HG03342 (cell line): ENCODE measurements at regions not wholly inside any gene's neighbourhood (a gene's known extent, or its start where the extent isn't known, plus 50 kb on each side); places are given as distances from the start of the nearest gene placed in this dataset.
"Not testable (repeated sequence)": the region's sequence is repeated elsewhere in the genome, so short reads cannot be mapped to it uniquely, and the experiment has no call there.

Source experiments
- ATAC-seq: cut with Tn5 transposase; IDR thresholded peaks from one replicate; pipeline ENCODE4 v1.9.1; 2021; ENCODE audit warnings: mild to moderate bottlenecking, moderate library complexity; ENCODE audit not compliant: unreplicated experiment

DNA sequence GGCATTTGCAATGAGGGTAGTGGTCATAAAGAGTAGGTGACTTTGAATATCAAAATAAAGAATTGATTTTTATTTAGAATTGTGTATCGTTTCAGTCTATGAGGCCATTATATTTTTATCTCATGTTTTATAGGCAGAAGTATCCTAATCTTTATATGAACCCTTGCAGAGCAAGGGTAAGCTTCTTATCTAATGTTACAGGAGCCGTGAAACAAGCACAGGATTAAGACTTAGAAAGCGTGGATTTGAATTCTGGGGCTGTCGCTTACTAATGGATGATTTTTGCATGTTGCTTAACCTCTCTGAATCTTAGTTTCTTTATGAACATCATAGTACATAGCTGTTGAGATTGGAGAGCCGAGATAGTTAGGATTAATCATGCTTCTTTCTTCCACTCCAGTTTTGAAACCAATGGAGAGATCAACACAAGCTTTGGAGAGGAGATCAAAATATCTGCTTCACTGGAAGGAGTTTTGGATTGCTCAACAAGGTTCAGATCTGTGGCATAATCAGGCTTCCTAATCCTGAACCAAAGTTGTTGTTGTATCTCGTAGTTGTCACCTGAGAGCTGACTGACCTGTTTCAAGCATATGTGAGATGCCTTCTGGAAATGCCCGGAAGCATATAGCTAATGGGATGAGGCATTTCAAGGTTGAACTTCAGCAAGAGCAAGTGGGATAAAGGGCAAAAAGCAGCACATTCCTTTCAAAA lies 166.9 kb upstream of the GK2 start:
- ATAC-seq: no peak

DNA sequence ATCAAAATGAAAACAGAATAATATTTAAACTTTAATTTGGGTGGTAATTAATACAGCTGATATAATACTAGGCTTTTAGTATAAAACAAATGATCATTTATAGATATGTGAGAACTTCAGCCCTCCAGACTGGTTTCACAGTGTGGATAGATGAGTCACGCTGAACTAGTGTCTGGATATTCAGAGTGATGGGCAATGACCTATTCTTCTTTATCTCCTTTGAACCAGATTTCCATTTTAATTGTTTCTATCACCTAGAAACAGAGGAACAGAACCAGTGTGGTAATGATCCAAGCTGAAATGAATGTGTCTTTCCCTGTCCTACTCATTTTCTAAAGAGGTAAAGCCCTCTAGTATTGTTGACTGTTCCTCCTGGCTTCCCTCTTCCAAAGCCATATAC lies 155.2 kb upstream of the GK2 start:
- no peak for ATAC-seq

DNA sequence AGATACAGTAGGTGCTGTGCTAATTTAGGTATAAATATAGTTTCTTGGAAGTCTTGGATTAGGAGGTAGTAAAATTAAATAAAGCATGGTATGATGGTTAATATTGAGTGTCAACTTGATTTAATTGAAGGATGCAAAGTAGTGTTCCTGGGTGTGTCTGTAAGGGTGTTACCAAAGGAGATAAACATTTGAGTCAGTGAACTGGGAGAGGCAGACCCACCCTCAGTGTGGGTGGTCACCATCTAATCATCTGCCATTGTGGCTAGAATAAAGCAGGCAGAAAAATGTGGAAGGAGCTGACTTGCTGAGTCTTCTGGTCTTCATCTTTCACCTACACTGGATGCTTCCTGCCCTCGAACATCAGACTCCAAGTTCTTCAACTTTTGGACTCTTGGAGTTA lies 153.7 kb upstream of the GK2 start:
- ATAC-seq: no peak

DNA sequence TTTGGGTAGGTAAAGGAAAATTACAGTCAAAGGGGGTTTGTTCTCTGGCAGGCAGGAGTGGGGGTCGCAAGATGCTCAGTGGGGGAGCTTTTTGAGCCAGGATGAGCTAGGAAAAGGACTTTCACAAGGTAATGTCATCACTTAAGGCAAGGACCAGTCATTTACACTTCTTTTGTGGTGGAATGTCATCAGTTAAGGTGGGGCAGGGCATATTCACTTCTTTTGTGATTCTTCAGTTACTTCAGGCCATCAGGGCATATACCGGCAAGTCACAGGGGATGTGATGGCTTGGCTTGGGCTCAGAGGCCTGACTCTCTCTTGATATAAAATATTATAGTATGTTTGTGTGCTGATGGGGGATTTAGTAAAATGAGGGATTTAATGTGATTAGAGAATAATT lies 151.4 kb upstream of the GK2 start:
- ATAC-seq: not testable (repeated sequence)

DNA sequence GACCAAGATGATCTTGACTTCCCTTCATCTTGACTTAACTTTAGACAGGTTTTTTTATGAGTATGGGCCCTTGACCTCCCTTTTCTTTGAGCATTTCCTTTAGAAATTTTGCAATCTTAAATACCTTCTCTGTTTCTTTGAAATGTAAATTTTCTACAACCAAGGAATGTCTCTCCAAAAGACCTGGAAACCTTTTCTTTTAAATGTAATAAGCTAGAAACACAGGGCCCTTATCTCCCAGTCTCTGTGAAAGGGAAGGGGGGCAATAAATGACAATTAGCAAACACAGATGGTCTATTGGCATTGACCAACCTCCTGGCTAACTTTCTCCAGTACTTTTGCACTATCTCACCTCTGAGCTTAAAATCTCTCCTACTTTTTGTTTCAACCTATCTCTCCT lies 144.3 kb upstream of the GK2 start:
- ATAC-seq: no peak

DNA sequence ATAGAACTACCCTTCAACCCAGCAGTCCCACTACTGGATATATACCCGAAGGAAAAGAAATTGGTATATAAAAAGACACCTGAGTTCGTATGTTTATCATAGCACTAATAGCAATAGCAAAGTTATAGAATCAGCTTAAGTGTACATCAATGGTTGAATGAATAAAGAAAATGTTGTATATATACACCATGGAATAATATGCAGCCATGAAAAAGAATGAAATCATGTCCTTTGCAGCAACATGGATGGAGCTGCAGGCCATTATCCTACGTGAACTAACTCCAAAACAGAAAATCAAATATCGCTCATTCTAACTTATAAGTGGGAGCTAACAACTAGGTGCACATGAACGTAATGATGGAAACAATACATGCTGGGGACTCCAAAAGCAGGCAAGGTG lies 143.5 kb upstream of the GK2 start:
- no peak for ATAC-seq

DNA sequence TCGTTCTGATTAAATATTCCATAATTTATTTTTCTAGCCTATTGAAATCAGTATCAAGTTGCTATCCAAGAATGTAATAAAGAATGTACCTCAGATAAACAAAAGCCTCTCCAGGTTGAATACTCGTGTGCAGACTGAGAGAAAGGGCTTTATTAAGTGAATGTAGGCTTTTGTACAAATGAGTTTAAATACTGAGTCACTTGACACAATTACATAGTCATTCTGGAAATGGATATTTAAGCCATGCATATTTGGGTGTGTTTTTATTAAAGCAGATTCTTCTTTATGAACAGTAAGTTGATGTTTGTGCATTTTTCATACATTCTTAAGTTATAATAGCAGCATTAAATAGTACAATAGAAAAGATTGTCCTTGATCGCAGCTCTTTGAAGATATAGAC lies 139.8 kb upstream of the GK2 start:
- no peak for ATAC-seq

DNA sequence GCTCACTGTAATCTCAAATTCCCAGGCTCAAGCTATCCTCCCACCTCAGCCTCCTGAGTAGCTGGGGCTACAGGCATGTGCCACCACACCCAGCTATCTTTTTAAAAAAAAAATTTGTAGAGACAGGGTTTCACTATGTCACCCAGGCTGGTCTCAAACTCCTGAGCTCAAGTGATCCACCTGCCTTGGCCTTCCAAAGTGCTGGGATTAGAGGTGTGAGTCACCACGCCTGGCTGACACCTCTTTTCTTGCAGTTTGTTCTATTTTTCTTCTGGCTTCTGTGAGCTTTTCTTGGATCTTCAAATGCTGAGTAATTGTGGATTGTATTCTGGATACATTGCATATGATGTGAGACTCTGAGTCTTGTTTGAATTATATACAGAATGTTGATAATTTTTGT lies 137.3 kb upstream of the GK2 start:
- ATAC-seq: not testable (repeated sequence)

DNA sequence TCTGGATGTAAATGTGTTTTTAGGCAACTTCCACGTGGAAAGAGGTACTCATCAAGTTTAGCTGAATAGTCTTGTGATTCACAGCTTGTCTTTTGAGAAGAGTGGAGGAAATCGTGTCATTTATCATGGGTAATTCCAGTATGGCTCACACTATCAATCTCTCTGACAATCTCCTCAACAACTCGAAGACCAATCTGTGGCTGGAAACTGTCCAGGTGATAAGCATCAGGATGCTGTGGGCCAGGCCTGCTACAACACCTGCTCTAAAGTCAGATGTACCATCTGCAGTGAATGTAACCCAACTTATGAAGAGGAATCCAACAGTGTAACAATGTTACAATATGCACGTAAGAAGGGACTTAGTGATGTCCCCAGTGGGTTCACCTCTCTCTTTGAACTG lies 132.1 kb upstream of the GK2 start:
- ATAC-seq: no peak

DNA sequence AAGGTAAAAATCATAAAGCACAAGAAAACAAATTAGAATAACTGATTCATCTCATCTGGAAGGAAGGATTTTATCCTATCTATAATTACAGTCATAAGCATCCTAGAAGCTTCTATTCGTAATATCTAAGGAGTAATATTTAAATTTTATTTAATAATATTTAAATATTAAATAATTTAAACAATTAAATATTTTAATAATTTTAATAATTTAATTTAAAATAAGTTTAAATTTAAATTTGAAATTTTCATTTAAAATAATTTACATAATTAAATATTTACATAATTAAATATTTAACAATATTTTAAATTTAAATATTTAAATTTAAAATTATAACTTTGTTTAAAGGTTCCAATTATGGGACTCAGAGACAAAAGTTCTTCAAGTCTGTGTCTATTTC lies 127.5 kb upstream of the GK2 start:
- ATAC-seq: no peak

DNA sequence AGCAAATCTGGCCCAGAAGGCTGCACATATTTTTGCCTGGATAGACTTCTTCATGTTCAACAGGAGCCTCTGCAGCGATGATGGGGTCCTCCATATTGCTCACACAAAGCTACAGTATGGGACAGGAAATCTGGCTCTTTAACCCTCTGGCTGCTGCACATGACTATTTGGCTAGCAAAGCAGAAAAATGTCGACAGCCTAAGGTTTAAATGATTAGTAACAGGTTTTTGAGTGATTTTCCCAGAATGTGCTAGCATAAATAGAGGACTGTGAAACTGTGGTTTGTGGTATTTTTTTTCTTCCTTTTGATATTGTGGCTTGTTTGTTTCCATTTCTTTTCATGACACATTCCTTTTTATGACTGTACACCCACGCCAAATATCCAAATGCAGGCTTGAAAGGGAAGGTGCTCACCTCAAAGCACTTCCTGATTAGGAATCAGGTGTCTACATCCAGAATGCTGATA lies 120.2 kb upstream of the GK2 start:
- no peak for ATAC-seq

DNA sequence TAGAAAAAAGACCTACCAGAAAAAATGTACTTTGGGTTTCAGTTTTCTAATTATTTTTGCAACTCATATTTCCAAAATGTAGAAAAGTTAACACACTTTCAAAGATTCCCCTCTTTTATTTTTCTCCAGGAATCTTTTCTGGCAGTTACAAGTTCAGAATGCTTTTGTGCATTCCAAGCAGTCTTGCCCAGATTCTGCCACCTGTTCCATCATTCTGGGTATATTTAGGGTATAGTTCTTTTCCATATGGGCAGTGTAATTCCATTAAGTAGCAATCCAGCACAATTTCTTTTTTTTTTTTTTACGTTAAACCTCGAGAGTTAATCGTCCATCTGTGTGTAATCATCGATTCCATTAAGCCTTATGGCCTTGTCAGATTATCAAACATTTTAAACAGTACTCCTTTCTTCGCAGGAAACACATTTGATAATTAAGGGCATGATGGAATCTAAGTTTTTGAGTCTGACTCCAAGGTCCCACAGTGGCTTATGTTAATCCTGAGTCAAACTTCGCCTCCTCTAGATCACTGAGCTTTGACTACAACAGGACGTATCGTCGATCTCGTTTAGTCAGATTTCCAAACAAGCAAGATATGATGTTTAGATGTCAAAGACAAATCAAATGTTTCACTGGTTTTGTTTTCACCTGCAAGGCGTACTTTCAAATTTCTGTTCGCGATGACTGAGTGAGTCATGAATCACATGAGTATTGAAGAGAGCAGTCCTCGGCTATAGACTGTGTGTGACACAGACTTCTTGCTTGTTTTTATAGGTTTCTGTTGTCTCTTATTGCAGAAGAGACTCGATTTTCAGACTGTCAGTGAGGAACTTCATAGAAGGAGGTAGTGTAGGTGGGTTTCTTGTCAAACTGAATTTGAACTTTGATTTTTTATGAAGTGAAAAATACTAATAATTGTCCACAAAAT lies 118.9 kb upstream of the GK2 start:
- no peak for ATAC-seq

DNA sequence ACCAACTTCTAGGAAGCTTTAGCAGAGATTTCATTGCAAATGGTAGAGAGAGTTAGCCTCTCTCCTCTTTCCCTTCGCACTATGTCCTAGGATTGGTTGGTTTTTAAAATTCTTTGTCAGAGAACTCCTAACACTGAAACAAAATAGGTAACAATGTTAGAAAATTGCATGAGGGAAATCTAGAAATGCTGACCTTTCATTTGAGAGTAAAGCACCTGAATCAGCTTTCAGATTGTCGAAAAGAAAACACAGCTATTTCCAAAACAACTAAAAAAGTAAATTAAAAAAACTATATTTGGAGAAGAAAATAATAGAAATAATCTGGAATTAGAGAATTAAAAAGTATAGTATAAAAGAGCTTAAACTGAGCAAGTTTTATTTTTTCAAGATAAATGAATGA lies 108.1 kb upstream of the GK2 start:
- no peak for ATAC-seq

DNA sequence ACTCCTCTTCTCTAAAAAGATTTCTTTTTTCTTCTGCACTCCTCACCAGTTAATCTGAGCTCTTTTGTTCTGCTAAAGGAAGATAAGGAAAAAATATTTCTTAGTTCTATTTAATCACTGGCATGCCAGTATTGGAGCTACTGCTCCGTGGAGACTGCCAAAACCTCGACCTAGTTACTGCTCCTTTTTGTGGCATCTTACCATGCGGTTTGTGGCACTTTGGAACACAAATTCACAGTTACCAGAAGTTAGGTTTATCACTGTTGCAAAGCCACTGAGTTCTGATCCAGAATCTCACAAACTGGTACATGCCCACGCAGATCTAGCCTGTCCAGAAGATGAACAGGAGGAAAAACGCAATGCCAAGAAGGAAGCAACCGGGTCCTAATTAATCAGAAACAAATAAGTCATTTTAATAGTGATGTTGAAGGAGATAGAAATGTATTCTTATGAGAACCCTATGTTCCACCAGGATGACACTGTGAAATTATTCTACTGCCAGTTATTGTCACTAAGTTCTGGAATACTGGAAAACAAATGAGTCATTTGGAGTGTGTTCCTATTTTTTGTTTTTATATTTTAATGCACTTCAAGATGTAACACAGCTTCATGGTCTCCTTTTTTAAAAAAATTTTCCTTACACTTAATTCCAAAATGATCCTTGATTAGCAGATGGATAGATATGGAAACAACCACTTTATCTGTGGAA lies 106.7 kb upstream of the GK2 start:
- no peak for ATAC-seq

DNA sequence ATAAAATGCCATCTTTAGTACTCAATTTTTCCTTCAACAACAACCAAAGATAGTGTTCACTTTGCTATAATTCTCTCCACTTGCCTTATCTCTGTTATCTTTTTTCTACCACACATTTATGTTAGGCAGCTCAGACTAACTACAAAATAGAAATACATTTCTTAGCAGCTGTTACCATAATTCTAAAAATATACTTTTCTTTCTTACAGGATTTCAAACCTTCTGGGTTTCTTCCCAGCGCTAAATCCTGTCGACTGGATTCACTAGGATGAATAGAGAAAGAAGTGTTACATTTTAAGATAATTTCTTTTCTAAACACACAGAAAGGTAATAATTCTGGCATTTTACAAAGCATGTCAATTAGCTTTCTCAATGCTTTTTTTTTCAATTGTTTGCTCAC lies 105.5 kb upstream of the GK2 start:
- ATAC-seq: no peak

DNA sequence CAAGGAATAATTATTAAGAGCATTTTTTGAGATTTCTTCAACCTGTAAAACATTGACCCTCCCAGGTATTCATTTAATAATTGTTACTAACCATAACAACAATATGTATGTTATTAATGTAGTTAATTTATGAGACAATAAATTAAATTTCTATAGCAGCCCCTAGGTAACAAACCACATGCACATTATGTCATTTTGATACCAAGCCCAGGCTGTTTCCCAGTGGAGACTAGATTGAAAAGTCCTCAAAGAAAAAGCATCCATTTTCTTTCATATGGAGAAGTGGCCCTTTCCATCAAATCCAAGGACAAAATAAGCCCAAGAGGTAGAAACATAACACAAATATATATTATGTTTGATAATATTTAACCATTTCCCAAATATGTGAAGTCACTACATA lies 104.3 kb upstream of the GK2 start:
- no peak for ATAC-seq

DNA sequence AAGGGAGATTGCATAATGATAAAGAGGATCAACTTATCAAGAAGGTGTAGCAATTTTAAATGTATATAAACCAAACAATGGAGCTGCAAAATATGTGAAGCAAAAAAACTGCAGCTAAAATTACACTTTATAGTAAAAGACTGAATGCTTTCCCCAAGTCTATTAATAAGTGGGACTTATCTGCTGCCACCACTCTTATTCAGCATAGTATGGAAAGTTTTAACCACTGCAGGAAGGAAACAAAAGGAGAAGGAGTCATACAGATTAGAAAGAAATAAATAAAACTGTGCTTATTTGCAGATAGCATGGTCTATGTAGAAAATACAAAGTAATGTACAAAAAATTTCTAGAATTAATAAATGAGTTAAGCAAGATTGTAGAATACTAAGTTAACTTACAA lies 94.1 kb upstream of the GK2 start:
- no peak for ATAC-seq

DNA sequence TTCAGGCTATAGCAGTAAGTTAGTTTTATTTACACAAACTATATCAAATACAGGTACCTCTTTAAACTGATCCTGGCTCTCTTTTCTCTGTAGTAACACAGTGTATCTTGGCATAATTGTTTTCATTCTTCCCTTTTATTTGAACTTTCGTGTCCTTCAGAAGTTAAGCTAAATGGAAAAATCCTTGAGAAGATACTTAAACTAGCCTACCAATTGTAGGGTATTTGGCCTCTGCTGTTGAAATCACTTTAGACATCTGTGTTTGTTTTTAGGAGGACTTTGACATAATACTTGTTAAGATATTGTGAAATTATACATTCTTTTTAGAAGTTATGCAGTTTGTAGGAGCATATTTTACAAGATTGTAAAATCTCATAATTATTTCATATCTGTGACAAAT lies 90.3 kb upstream of the GK2 start:
- ATAC-seq: no peak

DNA sequence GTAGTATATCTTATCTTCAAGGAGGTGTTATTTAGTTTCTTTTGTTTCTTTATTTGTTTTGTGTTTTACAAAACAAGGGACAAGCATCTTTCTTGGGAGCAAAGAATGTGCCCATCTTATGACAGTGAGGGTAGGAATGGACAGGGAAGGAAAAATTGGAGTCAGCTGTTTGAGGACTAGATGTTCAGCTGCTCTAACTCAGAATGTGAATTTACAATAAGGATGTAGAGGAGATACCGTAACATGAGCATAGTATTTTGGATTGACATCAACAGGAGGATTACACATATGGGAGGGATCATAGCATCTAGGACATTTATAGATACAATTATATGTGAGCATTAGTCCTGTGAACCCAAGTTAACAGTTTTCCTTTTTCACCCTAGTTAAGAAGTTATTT lies 89.0 kb upstream of the GK2 start:
- ATAC-seq: no peak

DNA sequence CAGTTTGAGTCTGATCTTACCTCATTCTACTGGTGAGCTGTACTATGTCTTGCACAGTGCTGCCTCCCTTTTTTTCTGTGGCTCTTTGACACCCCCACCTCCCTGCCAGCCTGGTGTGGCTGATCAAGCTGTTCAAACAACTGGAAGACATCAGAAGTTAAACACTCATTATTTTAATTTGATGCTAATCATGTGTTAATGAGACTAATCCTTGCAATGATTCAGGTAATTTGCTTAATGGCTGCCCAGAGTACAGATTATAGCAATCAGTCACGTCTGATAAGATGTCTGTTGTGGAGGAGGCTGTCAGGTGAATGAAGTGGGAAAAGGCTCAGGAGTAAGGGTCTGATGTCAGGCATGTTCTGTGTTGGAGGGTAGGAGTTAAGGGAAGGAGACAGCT lies 87.4 kb upstream of the GK2 start:
- ATAC-seq: no peak

DNA sequence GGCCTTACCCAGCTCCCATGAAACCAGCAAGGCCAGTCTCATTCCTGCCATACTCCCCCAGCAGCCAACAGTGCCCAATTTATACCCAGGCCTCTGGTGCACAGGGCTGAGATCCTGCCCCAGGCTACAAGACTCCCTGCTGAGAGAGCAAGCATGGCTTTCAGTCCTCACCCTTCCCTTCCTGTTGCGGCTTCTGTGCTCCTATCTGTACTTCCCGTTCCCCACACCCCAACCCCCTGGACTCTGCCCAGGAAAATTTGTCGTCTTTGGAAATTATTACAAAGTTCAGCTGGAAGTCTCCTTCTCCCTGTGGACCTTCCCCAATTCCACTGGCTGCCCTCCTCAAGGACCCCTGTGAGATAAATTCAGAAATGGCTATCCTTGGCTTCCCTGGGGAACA lies 84.1 kb upstream of the GK2 start:
- no peak for ATAC-seq

DNA sequence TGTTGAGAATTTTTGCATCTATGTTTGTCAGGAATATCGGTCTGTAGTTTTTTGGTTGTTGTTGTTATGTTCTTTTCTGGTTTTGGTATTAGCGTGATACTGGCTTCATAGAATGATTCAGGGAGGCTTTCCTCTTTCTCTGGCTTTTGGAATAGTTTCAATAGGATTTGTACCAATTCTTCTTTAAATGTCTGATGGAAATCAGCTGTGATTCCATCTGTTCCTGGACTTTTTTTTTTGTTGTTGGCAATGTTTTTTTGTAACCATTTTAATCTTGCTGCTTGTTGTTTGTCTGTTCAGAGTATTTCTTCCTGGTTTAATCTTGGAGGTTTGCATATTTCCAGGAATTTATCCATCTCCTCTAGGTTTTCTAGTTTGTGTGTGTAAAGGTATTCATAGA lies 81.5 kb upstream of the GK2 start:
- ATAC-seq: no peak
